HCT116 (cell line): ENCODE measurements at regions not wholly inside any gene's neighbourhood (a gene's known extent, or its start where the extent isn't known, plus 50 kb on each side); places are given as distances from the start of the nearest gene placed in this dataset.

ENCODE experiments used
- ATAC-seq: fragments of 200-7000 bp; cut with Tn5 transposase; 2 replicates; pipeline ENCODE4 v1.9.1; 2020; ENCODE audit warnings: mild to moderate bottlenecking, moderate library complexity
- BruUV-seq: library from RNA; stranded (reverse); fragments of 400-500 nt; replicated peaks from 2 replicates; lab custom pipeline; 2021; lab: Mats Ljungman, UMichigan
- CTCF ChIA-PET: fragments of 300-600 bp; sonication (Branson Sonifier 250); formaldehyde crosslinking; loops from one replicate; lab custom pipeline; 2021; ENCODE audit warnings: antibody characterized with exemption; lab: Charles Lee
- POLR2A ChIA-PET: fragments of 300-600, 350-600 bp; sonication (Branson Sonifier 250); formaldehyde crosslinking; loops from one replicate; lab custom pipeline; 2021; ENCODE audit warnings: antibody characterized with exemption; lab: Charles Lee
- RAD21 ChIA-PET, 2 experiments: fragments of 300-600 bp; sonication (Branson Sonifier 250); formaldehyde crosslinking; loops; one replicate each; lab custom pipeline; 2023; ENCODE audit warnings: low total read pairs in 2 of 2; ENCODE audit not compliant: uncharacterized antibody in 2 of 2, unreplicated experiment in 2 of 2, low non-redundant PET in 1 of 2; lab: Charles Lee
- DNase-seq: peaks from one replicate; pipeline ENCODE4 v3.0.0-alpha.2; 2010; ENCODE audit warnings: low read depth, low spot score
- H2AFZ ChIP-seq: fragments of 200-600 bp; shearing (Covaris generic), sonication (generic); 2 replicates; pipeline ENCODE4 v1.6.1; 2017; ENCODE audit warnings: low read depth, mixed run types, mixed read lengths, antibody characterized with exemption, low read length; ENCODE audit not compliant: poor library complexity, severe bottlenecking
- H3K27ac ChIP-seq: 2 replicates; pipeline ENCODE4 v1.5.1; 2012; ENCODE audit warnings: low read depth, low read length
- H3K27me3 ChIP-seq: fragments of 200-600 bp; sonication (generic); 2 replicates; pipeline ENCODE4 v1.6.1; 2016; ENCODE audit warnings: mixed run types, low read length, mixed read lengths; ENCODE audit not compliant: insufficient read depth
- H3K36me3 ChIP-seq, 2 experiments: fragments of 200-500 bp in 1 of 2; fragments of 200-600 bp in 1 of 2; sonication (Bioruptor generic) in 1 of 2; sonication (generic) in 1 of 2; 2 replicates each; pipeline versions ENCODE4 v1.5.1 to v1.6.1; 2014 to 2016; ENCODE audit warnings: low read length in 2 of 2, inconsistent platforms in 1 of 2, mixed read lengths in 1 of 2, mixed run types in 1 of 2; ENCODE audit not compliant: insufficient read depth in 2 of 2, control insufficient read depth in 1 of 2
- H3K4me1 ChIP-seq, 2 experiments: fragments of 200-600 bp in 1 of 2; sonication (generic) in 1 of 2; 2 replicates each; pipeline versions ENCODE4 v1.5.1 to v1.6.1; 2012 to 2017; ENCODE audit warnings: low read length in 2 of 2, inconsistent platforms in 1 of 2, mild to moderate bottlenecking in 1 of 2, mixed read lengths in 1 of 2, mixed run types in 1 of 2, moderate library complexity in 1 of 2; ENCODE audit not compliant: insufficient read depth in 2 of 2, control insufficient read depth in 1 of 2
- H3K4me2 ChIP-seq: fragments of 200-600 bp; sonication (generic); 2 replicates; pipeline ENCODE4 v1.6.1; 2017; ENCODE audit warnings: mixed run types, low read length, mixed read lengths
- H3K4me3 ChIP-seq, 2 experiments: fragments of 200-600 bp in 1 of 2; sonication (generic) in 1 of 2; replicated peaks in 1 of 2; 2 replicates each; pipeline ENCODE4 v1.5.1; 2011 to 2016; ENCODE audit warnings: low read length in 2 of 2, control low read depth in 1 of 2, low read depth in 1 of 2, mild to moderate bottlenecking in 1 of 2, mixed read lengths in 1 of 2, mixed run types in 1 of 2
- H3K79me2 ChIP-seq: fragments of 200-600 bp; sonication (generic); 2 replicates; pipeline ENCODE4 v1.6.1; 2017; ENCODE audit warnings: mild to moderate bottlenecking, mixed run types, low read length, moderate library complexity, mixed read lengths; ENCODE audit not compliant: insufficient read depth
- H3K9ac ChIP-seq: fragments of 200-600 bp; sonication (generic); 2 replicates; pipeline ENCODE4 v1.6.1; 2016; ENCODE audit warnings: low read length, mixed read lengths
- H3K9me2 ChIP-seq: fragments of 200-600 bp; sonication (generic), shearing (Covaris generic); 2 replicates; pipeline ENCODE4 v1.6.1; 2017; ENCODE audit warnings: mixed run types, mild to moderate bottlenecking, moderate library complexity; ENCODE audit not compliant: insufficient read depth
- H3K9me3 ChIP-seq, 2 experiments: fragments of 200-500 bp in 1 of 2; fragments of 200-600 bp in 1 of 2; sonication (Bioruptor generic) in 1 of 2; sonication (generic) in 1 of 2; 2 replicates each; pipeline ENCODE4 v1.6.1; 2014 to 2017; ENCODE audit warnings: low read length in 2 of 2, mixed read lengths in 2 of 2, inconsistent platforms in 1 of 2, low read depth in 1 of 2, mild to moderate bottlenecking in 1 of 2, mixed run types in 1 of 2, moderate library complexity in 1 of 2; ENCODE audit not compliant: control insufficient read depth in 1 of 2, insufficient read depth in 1 of 2
- H4K20me1 ChIP-seq: fragments of 200-600 bp; sonication (generic), shearing (Covaris generic); 2 replicates; pipeline ENCODE4 v1.6.1; 2017; ENCODE audit warnings: mixed run types, mild to moderate bottlenecking, moderate library complexity; ENCODE audit not compliant: insufficient read depth
- CBX3 ChIP-seq: IDR thresholded peaks from 2 replicates; pipeline ENCODE4 v1.6.1; 2012; ENCODE audit warnings: low read depth
- CEBPB ChIP-seq: IDR thresholded peaks from 2 replicates; pipeline ENCODE4 v1.6.1; 2012; ENCODE audit warnings: low read depth
- CTCF ChIP-seq, 3 experiments: fragments of 200-600 bp in 1 of 3; sonication (generic) in 1 of 3; IDR thresholded peaks in 2 of 3; conservative IDR thresholded peaks in 1 of 3; 2 replicates each; pipeline ENCODE4 v1.5.1; 2012 to 2017; ENCODE audit warnings: low read depth in 2 of 3, low read length in 2 of 3, antibody characterized with exemption in 1 of 3, borderline replicate concordance in 1 of 3, control low read depth in 1 of 3, mild to moderate bottlenecking in 1 of 3, mixed read lengths in 1 of 3, mixed run types in 1 of 3, moderate library complexity in 1 of 3; ENCODE audit not compliant: insufficient read depth in 1 of 3
- EGR1 ChIP-seq: IDR thresholded peaks from 2 replicates; pipeline ENCODE4 v1.6.1; 2012; ENCODE audit warnings: low read depth
- ELF1 ChIP-seq: IDR thresholded peaks from 2 replicates; pipeline ENCODE4 v1.6.1; 2012; ENCODE audit warnings: low read depth, borderline replicate concordance
- EZH2 ChIP-seq: fragments of 200-600 bp; sonication (generic); IDR thresholded peaks from 2 replicates; pipeline ENCODE4 v1.6.1; 2017; ENCODE audit warnings: antibody characterized with exemption, mixed run types
- EZH2phosphoT487 ChIP-seq: fragments of 200-600 bp; IDR thresholded peaks from 2 replicates; pipeline ENCODE4 v1.6.1; 2018; ENCODE audit warnings: antibody characterized with exemption, borderline replicate concordance
- JUND ChIP-seq: IDR thresholded peaks from 2 replicates; pipeline ENCODE4 v1.6.1; 2012
- MAX ChIP-seq: IDR thresholded peaks from 2 replicates; pipeline ENCODE4 v1.6.1; 2012
- POLR2A ChIP-seq: IDR thresholded peaks from 2 replicates; pipeline ENCODE4 v1.7.0; 2011; ENCODE audit warnings: borderline replicate concordance; ENCODE audit not compliant: insufficient read depth, insufficient read length; ENCODE audit errors: extremely low read depth
- POLR2AphosphoS5 ChIP-seq: IDR thresholded peaks from 2 replicates; pipeline ENCODE4 v1.6.1; 2011; ENCODE audit warnings: mild to moderate bottlenecking, low read depth, low read length, moderate library complexity
- RAD21 ChIP-seq: IDR thresholded peaks from 2 replicates; pipeline ENCODE4 v1.6.1; 2012; ENCODE audit warnings: low read depth, mild to moderate bottlenecking
- SIN3A ChIP-seq: IDR thresholded peaks from 2 replicates; pipeline ENCODE4 v1.6.1; 2012; ENCODE audit warnings: low read depth
- TCF7L2 ChIP-seq: IDR thresholded peaks from 2 replicates; pipeline ENCODE4 v1.7.0; 2011; ENCODE audit warnings: borderline replicate concordance, inconsistent platforms; ENCODE audit not compliant: insufficient read depth, insufficient read length; ENCODE audit errors: extremely low read depth
- YY1 ChIP-seq: IDR thresholded peaks from 2 replicates; pipeline ENCODE4 v1.6.1; 2011; ENCODE audit warnings: low read length, low read depth, moderate library complexity, mild to moderate bottlenecking; ENCODE audit not compliant: insufficient replicate concordance; ENCODE audit errors: extremely low read depth
- ZFX ChIP-seq: fragments of 450-650 bp; IDR thresholded peaks from 2 replicates; pipeline ENCODE4 v1.6.1; 2017
- ZNF274 ChIP-seq: fragments of 200-500 bp; sonication (Bioruptor generic); IDR thresholded peaks from 2 replicates; pipeline ENCODE4 v1.6.1; 2014; ENCODE audit warnings: mild to moderate bottlenecking, low read depth, low read length, inconsistent platforms
- intact Hi-C: fragments of 100-400 bp; cut with micrococcal nuclease; formaldehyde crosslinking; loops from 2 replicates; pipeline ENCODE4 v1.10.0; 2022
- TF ChIP-seq, protein P1 (sequence below): IDR thresholded peaks from 2 replicates; pipeline ENCODE4 v1.6.1; 2011; ENCODE audit warnings: mild to moderate bottlenecking, low read length, moderate library complexity; ENCODE audit not compliant: insufficient replicate concordance; ENCODE audit errors: extremely low read depth
- TF ChIP-seq, protein P2 (sequence below): IDR thresholded peaks from 2 replicates; pipeline ENCODE4 v1.6.1; 2012; ENCODE audit warnings: low read depth

DNA sequence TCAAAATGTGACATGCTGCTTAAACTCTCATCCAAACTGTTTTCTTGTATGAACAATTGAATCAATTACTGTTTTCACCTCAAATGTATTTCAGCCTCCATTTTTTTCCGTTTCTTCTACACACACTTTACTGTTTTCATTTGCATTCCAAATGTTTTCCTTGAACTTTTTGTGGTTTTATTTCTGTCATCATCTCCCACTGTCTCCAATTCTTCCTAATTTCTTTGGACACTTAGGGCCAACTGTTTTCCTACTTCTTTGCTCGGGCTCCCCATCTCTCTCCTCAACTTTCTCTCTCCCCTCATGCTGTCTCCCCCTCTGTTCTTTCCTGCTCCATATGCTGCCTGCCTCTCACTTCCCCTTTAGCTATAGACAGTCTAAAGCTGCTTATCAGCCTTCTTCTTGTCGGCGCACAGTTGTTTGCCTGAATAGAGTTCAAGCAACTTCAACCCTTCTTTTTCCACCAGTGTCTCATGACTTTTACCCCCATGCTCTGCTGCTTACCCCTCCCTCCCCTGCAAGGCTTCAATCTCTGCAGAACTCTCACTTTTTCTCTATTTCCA, 443.4 kb downstream of the DTWD2 start:
- no peak for ATAC-seq
- H3K27me3 ChIP-seq, result no peaks in the 10 kb centered on the region
- no peaks in the 10 kb centered on the region for H3K79me2 ChIP-seq
- POLR2A ChIA-PET, result no interaction called here
- no peaks in the 10 kb centered on the region for H3K9me2 ChIP-seq
- RAD21 ChIA-PET, result no interaction called here
- H4K20me1 ChIP-seq, result no peaks in the 10 kb centered on the region
- H3K4me3 ChIP-seq, result no peak overlapping the region
- no peaks in the 10 kb centered on the region for H3K36me3 ChIP-seq
- no peak overlapping the region for H3K4me2 ChIP-seq
- H3K9ac ChIP-seq, result no peak overlapping the region
- no peak for DNase-seq
- no TSS peak for BruUV-seq
- CTCF ChIA-PET, result no interaction called here
- intact Hi-C loops, result no loop called here
- no peaks in the 10 kb centered on the region for H3K9me3 ChIP-seq
- H2AFZ ChIP-seq, result no peak overlapping the region
- H3K4me1 ChIP-seq, result no peaks in the 10 kb centered on the region
- no peak overlapping the region for H3K27ac ChIP-seq
- TF ChIP-seq RAD21, result no peak
- TF ChIP-seq CBX3, result no peak
- no peak for TF ChIP-seq ZFX
- TF ChIP-seq SIN3A, result no peak
- no peak for TF ChIP-seq POLR2AphosphoS5
- TF ChIP-seq EGR1, result no peak
- TF ChIP-seq, protein P1, sequence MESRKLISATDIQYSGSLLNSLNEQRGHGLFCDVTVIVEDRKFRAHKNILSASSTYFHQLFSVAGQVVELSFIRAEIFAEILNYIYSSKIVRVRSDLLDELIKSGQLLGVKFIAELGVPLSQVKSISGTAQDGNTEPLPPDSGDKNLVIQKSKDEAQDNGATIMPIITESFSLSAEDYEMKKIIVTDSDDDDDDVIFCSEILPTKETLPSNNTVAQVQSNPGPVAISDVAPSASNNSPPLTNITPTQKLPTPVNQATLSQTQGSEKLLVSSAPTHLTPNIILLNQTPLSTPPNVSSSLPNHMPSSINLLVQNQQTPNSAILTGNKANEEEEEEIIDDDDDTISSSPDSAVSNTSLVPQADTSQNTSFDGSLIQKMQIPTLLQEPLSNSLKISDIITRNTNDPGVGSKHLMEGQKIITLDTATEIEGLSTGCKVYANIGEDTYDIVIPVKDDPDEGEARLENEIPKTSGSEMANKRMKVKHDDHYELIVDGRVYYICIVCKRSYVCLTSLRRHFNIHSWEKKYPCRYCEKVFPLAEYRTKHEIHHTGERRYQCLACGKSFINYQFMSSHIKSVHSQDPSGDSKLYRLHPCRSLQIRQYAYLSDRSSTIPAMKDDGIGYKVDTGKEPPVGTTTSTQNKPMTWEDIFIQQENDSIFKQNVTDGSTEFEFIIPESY, result no peak
- no peak for TF ChIP-seq TCF7L2
- no peak for TF ChIP-seq CEBPB
- no peak for TF ChIP-seq ELF1
- TF ChIP-seq MAX, result no peak
- TF ChIP-seq, protein P2, sequence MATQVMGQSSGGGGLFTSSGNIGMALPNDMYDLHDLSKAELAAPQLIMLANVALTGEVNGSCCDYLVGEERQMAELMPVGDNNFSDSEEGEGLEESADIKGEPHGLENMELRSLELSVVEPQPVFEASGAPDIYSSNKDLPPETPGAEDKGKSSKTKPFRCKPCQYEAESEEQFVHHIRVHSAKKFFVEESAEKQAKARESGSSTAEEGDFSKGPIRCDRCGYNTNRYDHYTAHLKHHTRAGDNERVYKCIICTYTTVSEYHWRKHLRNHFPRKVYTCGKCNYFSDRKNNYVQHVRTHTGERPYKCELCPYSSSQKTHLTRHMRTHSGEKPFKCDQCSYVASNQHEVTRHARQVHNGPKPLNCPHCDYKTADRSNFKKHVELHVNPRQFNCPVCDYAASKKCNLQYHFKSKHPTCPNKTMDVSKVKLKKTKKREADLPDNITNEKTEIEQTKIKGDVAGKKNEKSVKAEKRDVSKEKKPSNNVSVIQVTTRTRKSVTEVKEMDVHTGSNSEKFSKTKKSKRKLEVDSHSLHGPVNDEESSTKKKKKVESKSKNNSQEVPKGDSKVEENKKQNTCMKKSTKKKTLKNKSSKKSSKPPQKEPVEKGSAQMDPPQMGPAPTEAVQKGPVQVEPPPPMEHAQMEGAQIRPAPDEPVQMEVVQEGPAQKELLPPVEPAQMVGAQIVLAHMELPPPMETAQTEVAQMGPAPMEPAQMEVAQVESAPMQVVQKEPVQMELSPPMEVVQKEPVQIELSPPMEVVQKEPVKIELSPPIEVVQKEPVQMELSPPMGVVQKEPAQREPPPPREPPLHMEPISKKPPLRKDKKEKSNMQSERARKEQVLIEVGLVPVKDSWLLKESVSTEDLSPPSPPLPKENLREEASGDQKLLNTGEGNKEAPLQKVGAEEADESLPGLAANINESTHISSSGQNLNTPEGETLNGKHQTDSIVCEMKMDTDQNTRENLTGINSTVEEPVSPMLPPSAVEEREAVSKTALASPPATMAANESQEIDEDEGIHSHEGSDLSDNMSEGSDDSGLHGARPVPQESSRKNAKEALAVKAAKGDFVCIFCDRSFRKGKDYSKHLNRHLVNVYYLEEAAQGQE, result no peak
- TF ChIP-seq EZH2, result no peak
- TF ChIP-seq POLR2A, result no peak
- TF ChIP-seq CTCF (IDR thresholded peaks at IDR 0.05 in 2 of 3, conservative IDR thresholded peaks at IDR 0.05 in 1 of 3; ENCODE audit: borderline replicate concordance in 1 of 3, insufficient read depth in 1 of 3, low read depth in 2 of 3, low read length in 2 of 3), result no peak
- no peak for TF ChIP-seq YY1
- TF ChIP-seq EZH2phosphoT487, result no peak
- no peak for TF ChIP-seq ZNF274
- no peak for TF ChIP-seq JUND
